Endothelial cell of umbilical vein (primary cell): ENCODE measurements at regions not wholly inside any gene's neighbourhood (a gene's known extent, or its start where the extent isn't known, plus 50 kb on each side); places are given as distances from the start of the nearest gene placed in this dataset.

Source experiments
- BruUV-seq: library from RNA; stranded (reverse); fragments of 400-500 nt; replicated peaks from 2 replicates; lab custom pipeline; 2021; lab: Mats Ljungman, UMichigan
- CTCF ChIA-PET: fragments of 300-600, 350-600 bp; sonication (Branson Sonifier 250); formaldehyde crosslinking; loops from one replicate; lab custom pipeline; 2021; ENCODE audit warnings: antibody characterized with exemption, inconsistent platforms; lab: Charles Lee
- POLR2A ChIA-PET: fragments of 300-600, 350-600 bp; sonication (Branson Sonifier 250); formaldehyde crosslinking; loops from one replicate; lab custom pipeline; 2021; ENCODE audit warnings: antibody characterized with exemption, inconsistent platforms; lab: Charles Lee
- DNase-seq: peaks from one replicate; pipeline ENCODE4 v3.0.0-alpha.2; 2011; ENCODE audit warnings: low read depth, low spot score
- FAIRE-seq: peaks from 2 replicates; lab custom pipeline; 2011; peaks lifted over from hg19 to GRCh38; lab: Jason Lieb, UNC
- H2AFZ ChIP-seq: 2 replicates; pipeline ENCODE4 v1.6.0; 2012; ENCODE audit warnings: low read depth, low read length, control low read depth, inconsistent platforms
- H3K27ac ChIP-seq: 2 replicates; pipeline ENCODE4 v1.5.1; 2011; ENCODE audit warnings: low read depth, mild to moderate bottlenecking, control low read depth, low read length, moderate library complexity; ENCODE audit not compliant: insufficient read depth
- H3K27me3 ChIP-seq, 2 experiments: 2 replicates each; pipeline versions ENCODE4 v1.6.0 to v1.6.1; 2011; ENCODE audit warnings: low read length in 2 of 2, mixed read lengths in 1 of 2; ENCODE audit not compliant: control insufficient read depth in 2 of 2, insufficient read depth in 2 of 2
- H3K36me3 ChIP-seq, 2 experiments: 2 replicates in 1 of 2; 3 replicates in 1 of 2; pipeline ENCODE4 v1.5.1; 2011; ENCODE audit warnings: low read length in 2 of 2, mild to moderate bottlenecking in 1 of 2, moderate library complexity in 1 of 2; ENCODE audit not compliant: control insufficient read depth in 2 of 2, insufficient read depth in 2 of 2; ENCODE audit errors: extremely low read depth in 1 of 2
- H3K4me1 ChIP-seq: 3 replicates; pipeline ENCODE4 v1.5.1; 2011; ENCODE audit warnings: mild to moderate bottlenecking, low read length; ENCODE audit not compliant: control insufficient read depth, insufficient read depth; ENCODE audit errors: extremely low read depth
- H3K4me2 ChIP-seq: 2 replicates; pipeline ENCODE4 v1.6.1; 2011; ENCODE audit warnings: low read length, control low read depth, mixed read lengths; ENCODE audit not compliant: insufficient read depth
- H3K4me3 ChIP-seq, 3 experiments: fragments of 200-600 bp in 1 of 3; sonication (generic), shearing (Covaris generic) in 1 of 3; replicated peaks in 1 of 3; 2 replicates each; pipeline ENCODE4 v1.5.1; 2011 to 2016; ENCODE audit warnings: control low read depth in 3 of 3, low read length in 3 of 3, mild to moderate bottlenecking in 2 of 3, inconsistent platforms in 1 of 3, low read depth in 1 of 3, moderate library complexity in 1 of 3; ENCODE audit not compliant: insufficient read depth in 1 of 3
- H3K79me2 ChIP-seq: 2 replicates; pipeline ENCODE4 v1.6.0; 2012; ENCODE audit warnings: low read length, inconsistent platforms; ENCODE audit not compliant: control insufficient read depth, insufficient read depth
- H3K9ac ChIP-seq: replicated peaks from 2 replicates; pipeline ENCODE3; 2011; ENCODE audit warnings: low read length, control low read depth; ENCODE audit not compliant: insufficient read depth; ENCODE audit errors: extremely low read depth
- H3K9me1 ChIP-seq: replicated peaks from 3 replicates; pipeline ENCODE4 v1.6.0; 2011; ENCODE audit warnings: mild to moderate bottlenecking, low read length; ENCODE audit not compliant: control insufficient read depth, insufficient read depth; ENCODE audit errors: extremely low read depth
- H3K9me3 ChIP-seq: replicated peaks from 2 replicates; pipeline ENCODE4 v1.5.1; 2012; ENCODE audit warnings: low read length, inconsistent platforms; ENCODE audit not compliant: control insufficient read depth, insufficient read depth
- H4K20me1 ChIP-seq: replicated peaks from 2 replicates; pipeline ENCODE3; 2011; ENCODE audit warnings: mild to moderate bottlenecking, low read length; ENCODE audit not compliant: control insufficient read depth, insufficient read depth; ENCODE audit errors: extremely low read depth
- EZH2 ChIP-seq: IDR thresholded peaks from 2 replicates; pipeline ENCODE4 v1.6.1; 2012; ENCODE audit warnings: borderline replicate concordance, low read depth, mild to moderate bottlenecking, moderate library complexity, low read length, inconsistent platforms; ENCODE audit not compliant: severe bottlenecking
- FOS ChIP-seq: IDR thresholded peaks from 2 replicates; pipeline ENCODE4 v1.6.1; 2011; ENCODE audit warnings: mild to moderate bottlenecking, low read length, moderate library complexity, borderline replicate concordance; ENCODE audit not compliant: insufficient read depth
- GATA2 ChIP-seq: IDR thresholded peaks from 2 replicates; pipeline ENCODE4 v1.7.0; 2011; ENCODE audit warnings: low read depth, mild to moderate bottlenecking, moderate library complexity, mixed read lengths, low read length; ENCODE audit not compliant: insufficient read length, insufficient read depth
- JUN ChIP-seq: IDR thresholded peaks from 2 replicates; pipeline ENCODE4 v1.6.1; 2011; ENCODE audit warnings: borderline replicate concordance, low read depth; ENCODE audit not compliant: insufficient read length, insufficient read depth
- MYC ChIP-seq: IDR thresholded peaks from one replicate; pipeline ENCODE4 v1.6.1; 2011; ENCODE audit warnings: mild to moderate bottlenecking, low read depth, low read length
- POLR2A ChIP-seq: IDR thresholded peaks from 2 replicates; pipeline ENCODE4 v1.6.1; 2012; ENCODE audit warnings: low read depth, mild to moderate bottlenecking, control low read depth, low read length
- POLR2AphosphoS5 ChIP-seq: IDR thresholded peaks from 2 replicates; pipeline ENCODE4 v1.6.1; 2012; ENCODE audit warnings: low read depth, mild to moderate bottlenecking, control low read depth, low read length, moderate library complexity; ENCODE audit not compliant: insufficient read depth
- dilution Hi-C: fragments of 300-500 bp; cut with MboI; formaldehyde crosslinking; loops from one replicate; pipeline ENCODE4 v1.15.0; 2019; ENCODE audit warnings: low sequenced_read_pairs; ENCODE audit not compliant: extremely low pct_ligation_motif_present
- intact Hi-C: fragments of 100-400 bp; cut with micrococcal nuclease; formaldehyde crosslinking; loops from one replicate; pipeline ENCODE4 v1.10.0; 2022
- TF ChIP-seq, protein P1 (sequence below): IDR thresholded peaks from 2 replicates; pipeline ENCODE4 v1.6.1; 2011; ENCODE audit not compliant: insufficient read depth, insufficient read length
- TF ChIP-seq, protein P2 (sequence below), 2 donors: IDR thresholded peaks; 1 replicate in 1 of 2; 2 replicates in 1 of 2; pipeline ENCODE4 v1.5.1; 2011; ENCODE audit warnings: low read length in 2 of 2, mild to moderate bottlenecking in 2 of 2, moderate library complexity in 2 of 2, control low read depth in 1 of 2, inconsistent platforms in 1 of 2, low read depth in 1 of 2; ENCODE audit not compliant: insufficient read depth in 1 of 2; ENCODE audit errors: extremely low read depth in 1 of 2

DNA sequence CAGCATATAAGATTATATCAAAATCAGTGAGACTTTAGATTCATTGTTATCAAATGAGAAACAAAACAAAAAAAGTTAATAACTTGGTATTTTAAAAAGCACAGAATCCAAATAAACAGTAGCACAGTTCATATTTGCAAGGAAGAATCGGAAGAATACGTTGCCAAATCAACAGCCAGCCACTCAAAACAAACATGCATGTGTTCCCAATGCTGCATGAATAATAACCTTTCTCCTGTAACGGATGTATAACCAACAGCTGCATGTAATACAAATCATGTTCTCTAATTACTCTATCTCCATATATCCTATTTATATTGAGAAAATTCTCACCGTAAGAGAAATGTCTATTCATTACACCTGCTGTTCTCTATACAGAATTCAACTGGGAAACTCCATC is 98.9 kb upstream of the FOXD3 start:
- dilution Hi-C loops: no loop called here
- POLR2A ChIA-PET: no interaction called here
- FAIRE-seq: no peak

More for the DNA sequence above, 98.9 kb upstream of the FOXD3 start:
- H3K36me3 ChIP-seq: no peaks in the 10 kb centered on the region
- no peaks in the 10 kb centered on the region for H3K9me1 ChIP-seq
- no peak overlapping the region for H2AFZ ChIP-seq
- no peak overlapping the region for H3K27ac ChIP-seq
- H3K9ac ChIP-seq: no peak overlapping the region
- H3K4me2 ChIP-seq: no peak overlapping the region
- H3K9me3 ChIP-seq: no peaks in the 10 kb centered on the region
- no TSS peak for BruUV-seq
- CTCF ChIA-PET: no interaction called here
- no peak for TF ChIP-seq MYC
- no peak for TF ChIP-seq GATA2
- no peak for TF ChIP-seq JUN
- TF ChIP-seq POLR2AphosphoS5: no peak
- no peak for TF ChIP-seq POLR2A
- TF ChIP-seq, protein P1, sequence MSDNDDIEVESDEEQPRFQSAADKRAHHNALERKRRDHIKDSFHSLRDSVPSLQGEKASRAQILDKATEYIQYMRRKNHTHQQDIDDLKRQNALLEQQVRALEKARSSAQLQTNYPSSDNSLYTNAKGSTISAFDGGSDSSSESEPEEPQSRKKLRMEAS: no peak
- TF ChIP-seq, protein P2, sequence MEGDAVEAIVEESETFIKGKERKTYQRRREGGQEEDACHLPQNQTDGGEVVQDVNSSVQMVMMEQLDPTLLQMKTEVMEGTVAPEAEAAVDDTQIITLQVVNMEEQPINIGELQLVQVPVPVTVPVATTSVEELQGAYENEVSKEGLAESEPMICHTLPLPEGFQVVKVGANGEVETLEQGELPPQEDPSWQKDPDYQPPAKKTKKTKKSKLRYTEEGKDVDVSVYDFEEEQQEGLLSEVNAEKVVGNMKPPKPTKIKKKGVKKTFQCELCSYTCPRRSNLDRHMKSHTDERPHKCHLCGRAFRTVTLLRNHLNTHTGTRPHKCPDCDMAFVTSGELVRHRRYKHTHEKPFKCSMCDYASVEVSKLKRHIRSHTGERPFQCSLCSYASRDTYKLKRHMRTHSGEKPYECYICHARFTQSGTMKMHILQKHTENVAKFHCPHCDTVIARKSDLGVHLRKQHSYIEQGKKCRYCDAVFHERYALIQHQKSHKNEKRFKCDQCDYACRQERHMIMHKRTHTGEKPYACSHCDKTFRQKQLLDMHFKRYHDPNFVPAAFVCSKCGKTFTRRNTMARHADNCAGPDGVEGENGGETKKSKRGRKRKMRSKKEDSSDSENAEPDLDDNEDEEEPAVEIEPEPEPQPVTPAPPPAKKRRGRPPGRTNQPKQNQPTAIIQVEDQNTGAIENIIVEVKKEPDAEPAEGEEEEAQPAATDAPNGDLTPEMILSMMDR (IDR thresholded peaks at IDR 0.05; ENCODE audit: extremely low read depth in 1 of 2, insufficient read depth in 1 of 2, low read depth in 1 of 2, low read length in 2 of 2): no peak
- no peak for TF ChIP-seq FOS
- TF ChIP-seq EZH2: no peak
- no peaks in the 10 kb centered on the region for H3K79me2 ChIP-seq
- no peaks in the 10 kb centered on the region for H4K20me1 ChIP-seq
- H3K27me3 ChIP-seq: no peaks in the 10 kb centered on the region
- intact Hi-C loops: no loop called here
- H3K4me3 ChIP-seq: no peak overlapping the region
- no peaks in the 10 kb centered on the region for H3K4me1 ChIP-seq
- DNase-seq: no peak
